HepG2 (cell line): ENCODE measurements at regions not wholly inside any gene's neighbourhood (a gene's known extent, or its start where the extent isn't known, plus 50 kb on each side); places are given as distances from the start of the nearest gene placed in this dataset.

Source experiments
- ATAC-seq: fragments of 200-7000 bp; cut with Tn5 transposase; 3 replicates; pipeline ENCODE4 v1.9.1; 2020; ENCODE audit warnings: mild to moderate bottlenecking, moderate library complexity
- BruUV-seq: library from RNA; stranded (reverse); fragments of 400-500 nt; replicated peaks from 2 replicates; lab custom pipeline; 2021; lab: Mats Ljungman, UMichigan
- CTCF ChIA-PET: fragments of 300-600 bp; formaldehyde crosslinking; extraction: SDS; loops from one replicate; lab custom pipeline; 2021; ENCODE audit warnings: low total read pairs, inconsistent platforms, low intra/inter-chr PET ratio; lab: Yijun Ruan, JAX
- POLR2A ChIA-PET: fragments of 350-600 bp; sonication (Branson Sonifier 250); formaldehyde crosslinking; loops from one replicate; lab custom pipeline; 2020; ENCODE audit warnings: antibody characterized with exemption, inconsistent platforms; lab: Yijun Ruan, JAX
- DNase-seq: peaks from one replicate; pipeline ENCODE4 v3.0.0-alpha.2; 2015; ENCODE audit warnings: low spot score
- FAIRE-seq: peaks from 3 replicates; lab custom pipeline; 2011; peaks lifted over from hg19 to GRCh38; lab: Jason Lieb, UNC
- H2AFZ ChIP-seq: one replicate; pipeline ENCODE4 v1.6.1; 2011; ENCODE audit warnings: low read length, inconsistent platforms
- H3K27ac ChIP-seq: fragments of 300-600 bp; 3 replicates; pipeline ENCODE4 v1.8.0; 2011; ENCODE audit warnings: mixed run types, mild to moderate bottlenecking, mixed read lengths, low read length, inconsistent platforms; ENCODE audit not compliant: insufficient read depth; ENCODE audit errors: extremely low read length
- H3K27me3 ChIP-seq, 2 experiments: fragments of 200-600 bp in 1 of 2; 2 replicates in 1 of 2; 3 replicates in 1 of 2; pipeline versions ENCODE4 v1.6.0 to v1.8.0; 2011; ENCODE audit warnings: low read length in 2 of 2, mild to moderate bottlenecking in 2 of 2, moderate library complexity in 2 of 2, inconsistent platforms in 1 of 2; ENCODE audit not compliant: insufficient read depth in 2 of 2, control insufficient read depth in 1 of 2
- H3K36me3 ChIP-seq, 2 experiments: fragments of 200-600 bp in 1 of 2; replicated peaks in 1 of 2; 2 replicates in 1 of 2; 3 replicates in 1 of 2; pipeline versions ENCODE4 v1.5.1 to v1.8.0; 2011; ENCODE audit warnings: low read length in 2 of 2, inconsistent platforms in 1 of 2; ENCODE audit not compliant: insufficient read depth in 2 of 2, control insufficient read depth in 1 of 2
- H3K4me1 ChIP-seq: 2 replicates; pipeline ENCODE4 v1.5.1; 2012; ENCODE audit warnings: low read length, inconsistent platforms; ENCODE audit not compliant: insufficient read depth
- H3K4me2 ChIP-seq: 2 replicates; pipeline ENCODE4 v1.6.0; 2011; ENCODE audit warnings: low read depth, low read length, inconsistent platforms
- H3K4me3 ChIP-seq, 3 experiments: fragments of 200-600 bp in 1 of 3; sonication (generic), shearing (Covaris generic) in 1 of 3; replicated peaks in 1 of 3; 2 replicates each; pipeline ENCODE4 v1.5.1; 2011 to 2016; ENCODE audit warnings: low read length in 3 of 3, inconsistent platforms in 2 of 3, low read depth in 2 of 3, mild to moderate bottlenecking in 2 of 3, control low read depth in 1 of 3, mixed read lengths in 1 of 3; ENCODE audit not compliant: insufficient read depth in 1 of 3
- H3K79me2 ChIP-seq: one replicate; pipeline ENCODE4 v1.6.1; 2011; ENCODE audit warnings: low read length, inconsistent platforms; ENCODE audit not compliant: insufficient read depth
- H3K9ac ChIP-seq: 2 replicates; pipeline ENCODE4 v1.6.0; 2011; ENCODE audit warnings: mild to moderate bottlenecking, low read depth, low read length, inconsistent platforms; ENCODE audit not compliant: insufficient read depth
- H3K9me3 ChIP-seq: 2 replicates; pipeline ENCODE4 v1.5.1; 2012; ENCODE audit warnings: mild to moderate bottlenecking, low read length
- H4K20me1 ChIP-seq: 2 replicates; pipeline ENCODE4 v1.6.0; 2011; ENCODE audit warnings: inconsistent platforms, mild to moderate bottlenecking, low read length, moderate library complexity; ENCODE audit not compliant: insufficient read depth
- MEIS1 ChIP-seq: sonication (generic); formaldehyde crosslinking; IDR thresholded peaks from 2 replicates; pipeline ENCODE4 v1.9.0; 2021; ENCODE audit warnings: mild to moderate bottlenecking, missing genetic modification reagents, moderate library complexity, borderline replicate concordance
- MTA3 ChIP-seq: sonication (generic); formaldehyde crosslinking; IDR thresholded peaks from 2 replicates; pipeline ENCODE4 v1.4.0; 2020; ENCODE audit warnings: missing genetic modification reagents
- NFKBIZ ChIP-seq: IDR thresholded peaks from 2 replicates; pipeline ENCODE4 v1.6.1; 2018; ENCODE audit warnings: missing genetic modification reagents, missing compliant biosample characterization
- SMYD3 ChIP-seq: sonication (generic); formaldehyde crosslinking; IDR thresholded peaks from 2 replicates; pipeline ENCODE4 v1.8.1; 2023; ENCODE audit warnings: mild to moderate bottlenecking, missing genetic modification reagents
- SSRP1 ChIP-seq: IDR thresholded peaks from 2 replicates; pipeline ENCODE4 v1.6.1; 2016; ENCODE audit warnings: control low read depth
- TCF7L2 ChIP-seq: IDR thresholded peaks from 2 replicates; pipeline ENCODE4 v1.6.1; 2011; ENCODE audit warnings: mild to moderate bottlenecking, low read depth, low read length, moderate library complexity
- ZEB1 ChIP-seq: IDR thresholded peaks from 2 replicates; pipeline ENCODE4 v1.6.1; 2012; ENCODE audit warnings: mild to moderate bottlenecking, low read depth, inconsistent platforms; ENCODE audit not compliant: insufficient replicate concordance
- ZNF160 ChIP-seq: sonication (generic); formaldehyde crosslinking; IDR thresholded peaks from 2 replicates; pipeline ENCODE4 v1.8.0; 2022; ENCODE audit warnings: mild to moderate bottlenecking, inconsistent platforms, missing genetic modification reagents
- ZNF34 ChIP-seq: sonication (generic); formaldehyde crosslinking; IDR thresholded peaks from 2 replicates; pipeline ENCODE4 v1.4.0; 2020; ENCODE audit warnings: mild to moderate bottlenecking, missing genetic modification reagents, borderline replicate concordance
- ZNF549 ChIP-seq: sonication (generic); formaldehyde crosslinking; IDR thresholded peaks from 2 replicates; pipeline ENCODE4 v1.5.0; 2020; ENCODE audit warnings: missing genetic modification reagents
- ZSCAN21 ChIP-seq: sonication (generic); formaldehyde crosslinking; IDR thresholded peaks from 2 replicates; pipeline ENCODE4 v1.8.0; 2022; ENCODE audit warnings: mild to moderate bottlenecking, missing genetic modification reagents, moderate library complexity, borderline replicate concordance
- WGBS: methylation state at CpG from one replicate; pipeline ENCODE4 v1.1.6; 2017; ENCODE audit warnings: low lambda C conversion rate; 5-methylcytosine and 5-hydroxymethylcytosine counted together
- in situ Hi-C: cut with HindIII; loops from 2 replicates; pipeline ENCODE4 v1.10.0; 2017; ENCODE audit warnings: low pct_unique_long_range_greater_than_20kb; ENCODE audit not compliant: extremely low pct_ligation_motif_present
- intact Hi-C: fragments of 100-400 bp; cut with micrococcal nuclease; formaldehyde crosslinking; loops from one replicate; pipeline ENCODE4 v1.10.0; 2022; ENCODE audit not compliant: unreplicated experiment
- TF ChIP-seq, protein P1 (sequence below): sonication (generic); formaldehyde crosslinking; IDR thresholded peaks from 2 replicates; pipeline ENCODE4 v1.4.0; 2020; ENCODE audit warnings: low read depth, mild to moderate bottlenecking, missing genetic modification reagents
- TF ChIP-seq, protein P2 (sequence below): sonication (generic); formaldehyde crosslinking; IDR thresholded peaks from 2 replicates; pipeline ENCODE4 v1.5.0; 2020; ENCODE audit warnings: mild to moderate bottlenecking, missing genetic modification reagents
- TF ChIP-seq, protein P3 (sequence below): sonication (generic); formaldehyde crosslinking; conservative IDR thresholded peaks from 2 replicates; pipeline ENCODE4 v1.5.0; 2020; ENCODE audit warnings: missing genetic modification reagents
- TF ChIP-seq, protein P4 (sequence below): sonication (generic); formaldehyde crosslinking; IDR thresholded peaks from 2 replicates; pipeline ENCODE4 v1.8.1; 2023; ENCODE audit warnings: mild to moderate bottlenecking, missing genetic modification reagents, borderline replicate concordance

DNA sequence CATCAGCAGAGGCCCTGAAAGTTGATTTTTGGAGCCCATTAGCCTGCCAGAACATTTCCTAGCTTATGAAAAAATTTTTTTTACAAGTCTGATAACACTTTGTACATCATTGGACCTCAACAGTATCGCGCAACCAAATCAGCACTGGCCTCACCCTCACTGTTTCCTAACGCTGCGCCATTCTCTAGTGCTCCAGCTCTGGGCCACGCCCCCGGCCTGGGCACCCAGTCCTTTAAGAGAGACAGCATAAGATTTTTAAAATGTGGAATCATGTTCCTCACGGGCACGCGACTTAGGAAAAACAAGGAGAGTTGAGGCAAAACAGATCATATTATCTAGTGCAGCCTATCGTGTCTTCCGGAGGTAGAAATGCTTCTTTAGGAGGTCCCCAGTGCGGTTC lies 114.5 kb downstream of the BOD1 start:
- Histone ChIP-seq H3K79me2 (no peaks in the 10 kb centered on the region), H3K9me3 (peaks cover 8% of the 10 kb centered on the region; the same call in 1 of the 2 replicates), H3K4me3 (no peak overlapping the region), H3K9ac (no peak overlapping the region), H3K4me1 (peaks cover 48% of the 10 kb centered on the region), H3K27ac (no peak overlapping the region), H4K20me1 (no peaks in the 10 kb centered on the region), H3K27me3 (peaks cover 1 to 29% of the 10 kb centered on the region in 2 experiments; a peak in 3 of 5 replicates), H3K36me3 (no peaks in the 10 kb centered on the region), H2AFZ (no peak overlapping the region), H3K4me2 (no peak overlapping the region)
- in situ Hi-C loops (no loop called here), intact Hi-C loops (no loop called here)
- CTCF ChIA-PET, result no interaction called here
- TF ChIP-seq MEIS1 (CRISPR knock-in tag) (no peak), ZNF34 (CRISPR knock-in tag) (no peak), SSRP1 (CRISPR knock-in tag) (no peak)
- BruUV-seq, result no TSS peak
- ATAC-seq (no peak), DNase-seq (no peak), FAIRE-seq (no peak)
- POLR2A ChIA-PET, result no interaction called here
- WGBS, result 59% methylated on average over 12 of the region's 12 CpGs

DNA sequence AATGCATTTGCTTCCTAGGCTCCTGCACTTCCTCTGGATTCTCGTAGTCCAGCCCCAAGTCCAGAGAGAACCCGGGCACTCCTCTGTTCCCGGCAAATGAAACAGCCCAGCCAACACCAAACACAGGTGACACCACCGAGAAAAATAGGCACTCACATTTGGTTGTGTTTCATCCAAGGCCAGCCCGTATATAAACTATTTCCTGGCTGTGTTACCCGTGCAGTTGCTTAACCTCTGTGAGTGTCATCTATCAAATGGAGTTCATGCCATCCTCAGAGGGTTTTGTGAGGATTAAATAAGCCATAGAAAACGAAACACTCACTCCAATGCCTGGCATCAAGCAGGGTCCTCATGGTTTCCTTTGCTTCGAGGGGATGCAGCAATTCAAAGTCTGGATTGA lies 115.2 kb downstream of the BOD1 start:
- intact Hi-C loops (no loop called here), in situ Hi-C loops (no loop called here)
- no peak for DNase-seq
- H3K36me3 ChIP-seq, result no peaks in the 10 kb centered on the region
- H3K79me2 ChIP-seq, result no peaks in the 10 kb centered on the region
- peaks cover 1 to 33% of the 10 kb centered on the region in 2 experiments; a peak in 3 of 5 replicates for H3K27me3 ChIP-seq
- H3K4me3 ChIP-seq, result no peak overlapping the region
- no peak overlapping the region for H3K27ac ChIP-seq
- H3K9me3 ChIP-seq, result peaks cover 8% of the 10 kb centered on the region; the same call in 1 of the 2 replicates
- no peaks in the 10 kb centered on the region for H4K20me1 ChIP-seq
- POLR2A ChIA-PET, result no interaction called here
- no peak for ATAC-seq
- H2AFZ ChIP-seq, result no peak overlapping the region
- CTCF ChIA-PET, result no interaction called here
- FAIRE-seq, result no peak
- no TSS peak for BruUV-seq
- H3K9ac ChIP-seq, result no peak overlapping the region
- H3K4me2 ChIP-seq, result no peak overlapping the region
- peaks cover 51% of the 10 kb centered on the region for H3K4me1 ChIP-seq
- 24% methylated on average over 5 of the region's 8 CpGs for WGBS
- no peak for TF ChIP-seq TCF7L2
- TF ChIP-seq, protein P1, sequence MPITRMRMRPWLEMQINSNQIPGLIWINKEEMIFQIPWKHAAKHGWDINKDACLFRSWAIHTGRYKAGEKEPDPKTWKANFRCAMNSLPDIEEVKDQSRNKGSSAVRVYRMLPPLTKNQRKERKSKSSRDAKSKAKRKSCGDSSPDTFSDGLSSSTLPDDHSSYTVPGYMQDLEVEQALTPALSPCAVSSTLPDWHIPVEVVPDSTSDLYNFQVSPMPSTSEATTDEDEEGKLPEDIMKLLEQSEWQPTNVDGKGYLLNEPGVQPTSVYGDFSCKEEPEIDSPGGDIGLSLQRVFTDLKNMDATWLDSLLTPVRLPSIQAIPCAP (CRISPR knock-in tag), result no peak
- no peak for TF ChIP-seq SMYD3 (CRISPR knock-in tag)
- TF ChIP-seq, protein P2, sequence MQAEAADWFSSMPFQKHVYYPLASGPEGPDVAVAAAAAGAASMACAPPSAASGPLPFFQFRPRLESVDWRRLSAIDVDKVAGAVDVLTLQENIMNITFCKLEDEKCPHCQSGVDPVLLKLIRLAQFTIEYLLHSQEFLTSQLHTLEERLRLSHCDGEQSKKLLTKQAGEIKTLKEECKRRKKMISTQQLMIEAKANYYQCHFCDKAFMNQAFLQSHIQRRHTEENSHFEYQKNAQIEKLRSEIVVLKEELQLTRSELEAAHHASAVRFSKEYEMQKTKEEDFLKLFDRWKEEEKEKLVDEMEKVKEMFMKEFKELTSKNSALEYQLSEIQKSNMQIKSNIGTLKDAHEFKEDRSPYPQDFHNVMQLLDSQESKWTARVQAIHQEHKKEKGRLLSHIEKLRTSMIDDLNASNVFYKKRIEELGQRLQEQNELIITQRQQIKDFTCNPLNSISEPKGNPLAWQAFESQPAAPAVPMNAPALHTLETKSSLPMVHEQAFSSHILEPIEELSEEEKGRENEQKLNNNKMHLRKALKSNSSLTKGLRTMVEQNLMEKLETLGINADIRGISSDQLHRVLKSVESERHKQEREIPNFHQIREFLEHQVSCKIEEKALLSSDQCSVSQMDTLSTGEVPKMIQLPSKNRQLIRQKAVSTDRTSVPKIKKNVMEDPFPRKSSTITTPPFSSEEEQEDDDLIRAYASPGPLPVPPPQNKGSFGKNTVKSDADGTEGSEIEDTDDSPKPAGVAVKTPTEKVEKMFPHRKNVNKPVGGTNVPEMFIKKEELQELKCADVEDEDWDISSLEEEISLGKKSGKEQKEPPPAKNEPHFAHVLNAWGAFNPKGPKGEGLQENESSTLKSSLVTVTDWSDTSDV, result no peak
- no peak for TF ChIP-seq MTA3 (CRISPR knock-in tag)
- TF ChIP-seq, protein P3, sequence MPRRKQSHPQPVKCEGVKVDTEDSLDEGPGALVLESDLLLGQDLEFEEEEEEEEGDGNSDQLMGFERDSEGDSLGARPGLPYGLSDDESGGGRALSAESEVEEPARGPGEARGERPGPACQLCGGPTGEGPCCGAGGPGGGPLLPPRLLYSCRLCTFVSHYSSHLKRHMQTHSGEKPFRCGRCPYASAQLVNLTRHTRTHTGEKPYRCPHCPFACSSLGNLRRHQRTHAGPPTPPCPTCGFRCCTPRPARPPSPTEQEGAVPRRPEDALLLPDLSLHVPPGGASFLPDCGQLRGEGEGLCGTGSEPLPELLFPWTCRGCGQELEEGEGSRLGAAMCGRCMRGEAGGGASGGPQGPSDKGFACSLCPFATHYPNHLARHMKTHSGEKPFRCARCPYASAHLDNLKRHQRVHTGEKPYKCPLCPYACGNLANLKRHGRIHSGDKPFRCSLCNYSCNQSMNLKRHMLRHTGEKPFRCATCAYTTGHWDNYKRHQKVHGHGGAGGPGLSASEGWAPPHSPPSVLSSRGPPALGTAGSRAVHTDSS (CRISPR knock-in tag), result no peak
- TF ChIP-seq ZSCAN21 (CRISPR knock-in tag), result no peak
- TF ChIP-seq ZEB1, result no peak
- TF ChIP-seq ZNF549, result no peak
- TF ChIP-seq ZNF160, result no peak
- TF ChIP-seq NFKBIZ, result no peak
- TF ChIP-seq, protein P4, sequence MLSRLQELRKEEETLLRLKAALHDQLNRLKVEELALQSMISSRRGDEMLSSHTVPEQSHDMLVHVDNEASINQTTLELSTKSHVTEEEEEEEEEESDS (CRISPR knock-in tag), result no peak
